Hepatocyte (in vitro differentiated cells): ENCODE measurements at regions not wholly inside any gene's neighbourhood (a gene's known extent, or its start where the extent isn't known, plus 50 kb on each side); places are given as distances from the start of the nearest gene placed in this dataset.

ENCODE experiments used
- CTCF ChIP-seq: fragments of 200-600 bp; sonication (generic); IDR thresholded peaks from 2 replicates; pipeline ENCODE4 v1.5.1; 2016; ENCODE audit warnings: antibody characterized with exemption, mild to moderate bottlenecking; ENCODE audit not compliant: poor library complexity
- EZH2 ChIP-seq: fragments of 200-600 bp; sonication (generic); IDR thresholded peaks from 2 replicates; pipeline ENCODE4 v1.6.1; 2016; ENCODE audit warnings: antibody characterized with exemption, mild to moderate bottlenecking, borderline replicate concordance
- EZH2phosphoT487 ChIP-seq: fragments of 200-600 bp; sonication (generic); IDR thresholded peaks from one replicate; pipeline ENCODE4 v1.6.1; 2018; ENCODE audit warnings: antibody characterized with exemption, mild to moderate bottlenecking, low read depth, moderate library complexity; ENCODE audit not compliant: unreplicated experiment, severe bottlenecking

- no peak for TF ChIP-seq CTCF
- TF ChIP-seq EZH2: no peak
- TF ChIP-seq EZH2phosphoT487: no peak
Measured at GRCh38 chr6:126781582-126781981, 336.9 kb upstream of the RSPO3 start.
